GM19351 (cell line): ENCODE measurements at regions not wholly inside any gene's neighbourhood (a gene's known extent, or its start where the extent isn't known, plus 50 kb on each side); places are given as distances from the start of the nearest gene placed in this dataset.

Experiments used
- ATAC-seq: cut with Tn5 transposase; IDR thresholded peaks from one replicate; pipeline ENCODE4 v1.9.1; 2021; ENCODE audit warnings: mild to moderate bottlenecking, moderate library complexity; ENCODE audit not compliant: unreplicated experiment

DNA sequence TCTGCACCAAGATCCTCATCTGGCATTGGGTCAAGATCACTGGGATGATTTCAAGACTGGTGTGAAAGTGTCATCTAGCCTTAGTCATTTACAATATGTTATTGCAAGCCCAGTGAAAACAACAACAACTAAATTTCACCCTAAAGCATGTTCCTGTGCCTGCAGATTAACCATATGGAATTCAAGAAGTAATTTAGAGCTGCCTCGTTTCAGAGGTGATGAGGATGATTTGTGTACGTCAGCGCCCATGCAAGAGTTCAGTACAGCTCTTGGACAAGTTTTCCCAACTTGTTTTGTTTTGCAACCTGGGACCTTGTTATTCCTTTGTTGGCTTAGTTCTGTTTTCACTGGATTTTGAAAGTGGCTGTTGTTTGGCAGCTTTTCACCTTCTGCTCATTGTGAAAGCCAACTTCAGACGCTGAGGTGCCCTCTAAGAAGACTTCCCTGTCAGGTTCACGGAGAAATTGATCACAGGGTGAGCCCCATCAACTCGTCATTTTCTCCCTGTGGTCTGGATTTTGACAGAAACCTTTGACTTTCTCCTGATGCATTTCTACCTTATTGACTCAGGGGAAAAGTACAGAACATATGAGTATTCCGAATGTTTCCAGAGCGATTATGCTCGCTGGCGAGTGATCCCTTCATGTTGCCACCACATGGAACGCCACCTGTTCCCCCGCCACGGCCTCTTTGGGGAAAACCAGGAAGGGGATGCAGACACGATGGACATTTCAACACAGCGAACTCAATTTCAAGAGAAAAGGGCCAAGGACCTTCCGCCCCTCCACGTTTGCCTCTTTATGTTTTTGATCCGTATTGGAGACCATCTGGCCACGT lies 85.6 kb downstream of the FOXL1 start:
- no peak for ATAC-seq

DNA sequence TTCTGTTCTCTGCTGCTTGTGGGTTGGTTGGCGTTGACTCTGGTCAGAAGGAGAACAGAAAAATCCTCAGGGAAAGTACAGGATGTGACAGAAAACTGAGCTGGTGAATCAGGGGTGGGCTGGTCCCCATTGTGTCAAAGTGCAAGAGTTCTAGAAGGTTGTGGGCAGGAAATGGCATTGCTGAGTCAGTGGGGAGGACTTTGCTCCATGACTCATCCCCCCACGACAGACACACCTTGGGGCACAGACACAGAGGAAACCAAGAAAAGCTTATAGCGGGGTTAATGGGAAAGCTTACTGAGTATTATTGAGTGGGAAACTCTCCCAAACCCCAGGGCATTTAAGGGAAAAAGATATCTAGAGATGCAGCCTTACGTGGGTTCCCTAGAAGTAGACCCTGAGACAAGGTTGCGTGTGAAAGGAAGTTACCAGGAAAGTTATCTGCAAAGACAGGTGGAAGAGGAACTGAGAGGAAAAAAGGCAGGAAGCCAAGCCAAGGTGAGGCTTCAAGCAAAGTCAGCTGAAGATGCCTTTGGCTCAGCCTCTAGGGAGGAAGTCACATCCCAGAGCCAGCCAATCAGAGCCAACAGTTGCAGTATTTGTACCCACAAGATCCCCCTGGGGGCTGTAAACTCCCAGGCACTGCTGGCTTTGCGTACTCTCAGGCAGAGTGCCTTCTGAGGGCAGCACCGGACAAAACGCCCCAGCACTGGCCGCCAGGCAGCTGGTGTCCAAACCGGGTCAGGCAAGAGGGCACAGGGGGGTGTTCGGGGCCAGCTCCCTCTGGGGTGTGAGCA lies 86.4 kb downstream of the FOXL1 start:
- ATAC-seq: no peak

DNA sequence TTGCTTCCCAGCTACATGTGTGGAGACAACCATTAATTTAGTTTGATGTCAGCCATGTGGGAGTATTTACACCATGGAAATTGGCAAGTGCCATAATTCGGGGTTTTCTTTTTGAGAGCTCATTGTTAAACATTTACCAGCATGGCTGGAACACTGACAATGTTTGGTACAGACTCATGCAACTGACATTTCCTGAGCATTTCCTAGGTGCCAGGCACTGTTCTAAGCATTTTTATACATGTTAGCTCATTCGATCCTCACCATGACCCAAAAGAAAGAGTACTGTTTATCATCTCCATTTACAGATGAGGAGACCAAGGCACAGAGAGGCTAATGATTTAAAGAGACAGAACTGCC lies 86.9 kb downstream of the FOXL1 start:
- ATAC-seq: no peak

DNA sequence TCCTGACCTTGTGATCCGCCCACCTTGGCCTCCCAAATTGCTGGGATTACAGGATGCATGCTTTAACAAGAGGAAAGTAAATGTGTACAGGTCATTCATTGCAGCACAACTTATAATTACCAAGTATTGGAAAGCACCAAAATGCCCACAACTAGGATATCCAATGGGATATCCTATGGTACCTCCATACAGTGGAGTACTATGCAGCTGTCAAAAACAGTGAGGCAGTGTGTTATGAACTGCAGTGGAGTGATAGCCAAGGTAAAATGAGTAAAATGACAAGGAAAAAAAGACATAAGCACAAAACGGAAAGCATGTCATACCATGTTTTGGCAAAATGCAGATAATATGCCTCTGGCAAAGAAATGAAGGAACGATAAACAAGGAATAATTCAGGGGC lies 87.6 kb downstream of the FOXL1 start:
- no peak for ATAC-seq

DNA sequence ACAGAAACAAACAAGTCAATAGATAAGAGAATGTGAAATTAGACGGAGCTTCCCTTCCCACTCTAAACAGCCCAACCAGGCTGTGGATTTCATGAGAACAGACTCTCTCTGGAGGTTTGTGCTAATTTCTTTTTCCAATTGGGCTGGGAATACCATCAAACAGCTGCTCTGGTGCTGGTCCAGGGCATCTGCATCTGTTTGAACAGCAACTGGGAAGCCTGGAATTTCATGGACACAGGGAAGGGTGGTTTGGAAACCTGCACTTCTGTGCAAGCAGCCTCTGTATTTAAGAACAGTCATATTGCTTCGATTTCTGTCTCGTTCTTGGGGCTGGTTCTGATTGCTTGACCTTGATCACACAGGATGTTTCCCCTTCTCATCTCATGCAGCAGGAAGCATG lies 88.7 kb downstream of the FOXL1 start:
- no peak for ATAC-seq

DNA sequence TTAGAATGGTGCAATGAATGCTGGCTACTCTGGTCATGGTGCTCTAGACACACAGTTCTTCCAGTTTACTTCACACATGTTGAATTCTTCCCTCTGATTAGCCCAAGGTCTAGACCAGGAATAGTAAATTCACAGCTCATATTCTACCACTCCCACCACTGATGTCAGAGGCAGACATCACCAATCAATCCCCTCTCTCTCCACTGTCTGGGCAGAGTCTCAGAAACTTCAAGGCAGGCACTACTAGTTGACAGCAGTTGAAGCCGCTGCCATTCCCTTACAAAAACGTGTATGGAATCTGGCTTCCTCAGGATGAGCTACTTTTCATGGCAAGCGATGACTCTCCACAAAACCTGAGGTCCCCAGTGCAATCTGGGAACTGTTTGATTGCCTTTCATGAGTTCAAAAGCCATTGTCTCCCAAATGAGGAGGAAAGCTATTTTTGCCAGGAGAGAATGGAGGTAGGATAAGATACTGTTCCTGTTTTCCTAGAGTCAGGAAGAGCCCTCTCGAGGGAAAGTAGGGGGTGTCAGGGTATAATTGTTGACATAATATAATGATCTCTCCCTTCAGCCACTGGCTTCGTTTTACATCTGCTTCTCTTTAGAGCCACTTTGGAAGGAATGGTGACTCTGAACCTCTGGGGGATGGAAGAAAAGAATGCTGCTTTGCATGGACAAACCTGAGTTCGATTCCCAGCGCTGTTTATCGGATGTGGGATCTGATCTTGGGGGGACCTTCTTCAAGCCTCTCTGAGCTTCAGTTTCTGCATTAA lies 90.0 kb downstream of the FOXL1 start:
- no peak for ATAC-seq

DNA sequence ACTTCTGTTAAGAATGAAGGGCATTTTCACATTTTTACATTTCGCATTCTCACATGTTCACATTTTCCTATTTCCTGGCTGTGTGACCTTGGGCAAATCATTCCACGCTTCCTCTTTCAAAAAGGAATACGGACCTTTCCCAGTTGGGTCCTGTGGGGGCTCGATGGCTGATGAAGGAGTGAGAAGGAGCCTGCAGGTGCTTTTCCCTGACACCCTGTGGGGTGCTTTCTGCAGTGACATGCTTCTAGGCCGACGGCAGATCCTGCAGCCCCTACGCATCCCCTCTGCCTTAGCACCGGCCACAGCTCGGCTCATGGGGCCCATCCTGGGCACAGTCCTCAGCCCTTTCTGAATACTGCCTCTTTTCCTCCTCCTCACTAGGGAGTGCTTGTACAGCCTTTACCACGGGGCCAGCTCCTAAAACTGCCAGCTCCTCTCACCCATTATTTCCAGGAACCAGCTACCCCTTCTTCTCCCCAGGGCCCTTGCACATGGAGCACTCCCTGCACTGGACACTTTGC lies 91.0 kb downstream of the FOXL1 start:
- no peak for ATAC-seq

DNA sequence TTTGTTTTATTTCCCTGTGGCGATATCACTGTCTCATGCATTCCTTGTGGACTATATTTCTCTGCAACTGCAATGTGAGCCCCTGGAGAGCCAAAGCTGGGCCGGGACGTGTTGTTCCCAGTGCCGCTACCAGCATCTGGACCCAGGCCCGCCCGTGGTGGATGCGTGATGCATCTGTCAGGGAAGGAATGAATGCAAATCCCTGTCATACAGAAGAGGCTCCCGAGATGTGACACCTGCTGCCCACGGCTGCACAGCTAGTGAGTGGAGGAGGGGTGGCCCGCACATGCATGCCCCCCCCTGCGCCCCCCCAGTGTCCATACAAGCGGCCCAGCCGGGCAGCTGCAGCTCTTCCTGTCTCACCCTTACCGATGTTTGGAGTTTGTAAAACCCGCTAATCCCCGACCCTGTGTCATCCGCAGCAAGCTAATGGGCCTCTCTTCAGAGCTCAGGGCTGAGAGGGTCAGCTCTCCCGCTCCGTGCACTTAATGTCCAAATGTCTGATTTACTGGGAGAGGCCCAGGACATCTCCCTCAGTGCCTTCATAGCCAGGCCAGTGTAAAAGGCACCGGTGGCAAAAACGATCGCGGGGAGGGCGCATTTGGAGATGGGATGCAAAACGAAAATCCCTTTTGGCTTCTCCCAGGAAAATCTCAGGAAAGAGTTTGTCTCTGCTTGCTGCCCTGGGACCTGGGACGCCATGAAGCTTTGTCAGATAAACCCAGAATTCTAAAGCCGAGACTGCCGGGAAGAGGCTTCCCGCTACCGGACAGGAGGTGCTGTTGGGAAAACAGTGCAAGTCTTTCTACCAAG lies 91.8 kb downstream of the FOXL1 start:
- no peak for ATAC-seq

DNA sequence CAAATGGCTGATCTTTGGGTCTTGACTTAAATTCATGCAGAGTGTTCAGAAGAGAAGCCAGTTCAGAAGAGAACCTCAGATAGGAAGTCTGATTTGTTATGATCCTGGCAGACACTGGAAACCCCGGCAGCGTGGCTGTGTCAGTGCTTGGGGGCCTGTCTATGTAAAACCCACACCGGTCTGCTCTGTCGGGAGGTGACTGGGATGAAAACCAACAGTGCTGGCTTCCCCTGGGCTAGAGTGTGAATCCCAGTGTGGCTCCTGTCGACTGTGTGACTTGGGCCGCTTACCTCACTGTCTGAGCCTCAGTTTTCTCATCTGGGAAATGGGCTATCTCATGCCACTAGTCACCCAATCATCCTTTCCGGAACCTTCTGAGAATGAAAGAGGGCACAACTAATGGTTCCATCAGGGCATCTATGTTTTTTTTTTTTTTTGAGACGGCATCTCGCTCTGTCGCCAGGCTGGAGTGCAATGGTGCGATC lies 92.4 kb downstream of the FOXL1 start:
- no peak for ATAC-seq

DNA sequence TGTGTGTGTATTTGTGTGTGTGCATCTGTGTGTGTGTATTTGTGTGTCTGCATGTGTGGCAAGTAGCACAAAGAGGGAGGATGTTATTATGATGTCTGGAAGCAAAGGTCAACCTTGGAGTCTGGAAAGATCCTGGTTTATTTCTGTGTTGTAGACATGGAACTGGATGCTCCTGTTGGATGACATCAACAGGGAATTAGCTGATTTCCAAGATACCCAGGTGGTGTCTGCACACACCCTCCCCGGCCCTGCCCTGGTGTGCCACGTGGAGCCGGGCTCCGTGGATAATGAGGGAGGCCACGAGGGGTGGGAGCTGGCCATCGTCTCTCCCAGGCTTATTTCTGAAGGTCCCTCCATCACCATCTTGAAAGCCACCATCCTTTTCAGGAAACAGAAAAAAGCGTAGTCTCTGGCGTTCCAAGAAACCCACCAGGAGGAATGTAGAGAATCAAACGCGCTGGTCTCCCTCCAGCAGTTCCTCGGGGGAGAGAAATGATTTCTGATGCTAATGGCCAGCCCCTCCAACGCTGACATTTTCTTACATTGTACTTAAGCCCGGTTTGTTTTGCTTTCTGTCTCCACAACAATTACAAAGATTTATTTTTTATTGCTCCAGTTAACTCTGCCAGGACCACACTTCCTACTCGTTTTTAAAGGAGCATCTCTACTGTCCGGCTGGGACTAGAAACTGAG lies 93.3 kb downstream of the FOXL1 start:
- no peak for ATAC-seq

DNA sequence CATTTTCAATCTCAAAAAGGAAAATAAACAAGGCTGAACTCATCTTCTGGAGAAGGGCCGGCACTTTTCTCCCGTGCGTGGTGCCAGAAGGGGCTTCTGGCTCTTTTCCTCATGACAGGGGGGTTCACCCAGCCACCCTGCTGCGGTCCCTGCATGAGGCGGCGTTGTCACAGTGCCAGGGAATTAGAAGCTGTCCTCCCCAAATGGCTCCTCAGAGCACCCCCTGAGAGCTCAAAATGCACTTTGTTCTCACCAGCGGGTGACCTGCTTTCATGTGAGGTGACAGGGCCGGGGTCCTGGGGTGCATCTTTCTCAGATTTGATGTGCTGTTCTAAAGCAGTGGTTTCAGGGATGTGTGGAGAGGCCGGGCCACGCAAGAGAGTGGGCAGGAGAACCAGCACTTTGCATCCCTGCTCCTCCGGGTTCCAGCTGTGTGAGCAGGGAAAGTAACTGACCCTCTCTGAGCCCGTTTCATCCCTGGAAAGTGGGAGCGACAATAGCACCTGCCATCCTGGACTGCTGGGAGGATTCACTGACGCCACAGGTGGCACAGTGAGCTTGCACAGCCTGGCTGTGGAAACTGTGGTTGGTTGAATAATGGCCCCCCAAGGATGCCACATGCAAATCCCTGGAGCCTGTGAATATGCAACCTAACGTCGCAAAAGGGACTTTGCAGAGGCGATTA lies 94.0 kb downstream of the FOXL1 start:
- ATAC-seq: no peak

DNA sequence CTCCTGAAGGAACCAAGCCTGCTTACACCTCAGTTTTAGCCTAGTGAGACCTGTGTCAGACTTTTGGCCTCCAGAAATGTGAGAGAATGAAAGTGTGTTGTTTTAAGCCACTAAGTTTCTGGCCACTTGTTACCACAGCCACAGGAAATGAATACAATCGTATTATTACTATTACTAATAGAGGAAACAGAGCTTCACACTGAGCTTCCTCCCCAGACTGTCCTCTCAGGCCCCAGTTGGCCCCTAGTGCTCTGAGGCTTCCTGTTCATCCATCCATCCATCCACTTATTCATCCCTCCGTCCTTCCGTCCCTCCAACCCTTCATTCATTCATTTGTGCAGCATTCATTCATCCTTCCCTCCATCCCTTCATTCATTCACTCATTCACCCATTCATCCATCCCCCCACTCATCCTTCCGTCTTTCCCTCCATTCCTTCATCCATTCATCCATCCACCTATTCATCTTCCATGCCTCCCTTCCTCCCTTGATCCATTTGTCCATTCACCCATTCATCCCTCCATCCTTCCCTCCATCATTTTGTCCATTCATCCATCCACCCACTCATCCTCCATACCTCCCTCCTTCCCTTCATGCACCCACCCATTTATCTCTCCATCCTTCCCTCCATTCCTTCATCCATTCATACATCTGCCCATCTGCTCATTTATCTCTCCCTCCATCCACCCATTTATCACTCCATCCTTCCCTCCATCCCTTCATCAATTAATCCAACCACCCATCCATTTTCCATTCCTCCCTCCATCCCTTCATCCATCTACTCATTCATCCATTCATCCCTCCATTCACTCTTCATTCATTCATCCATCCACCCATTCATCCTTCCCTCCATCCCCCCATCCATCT lies 95.0 kb downstream of the FOXL1 start:
- no peak for ATAC-seq

DNA sequence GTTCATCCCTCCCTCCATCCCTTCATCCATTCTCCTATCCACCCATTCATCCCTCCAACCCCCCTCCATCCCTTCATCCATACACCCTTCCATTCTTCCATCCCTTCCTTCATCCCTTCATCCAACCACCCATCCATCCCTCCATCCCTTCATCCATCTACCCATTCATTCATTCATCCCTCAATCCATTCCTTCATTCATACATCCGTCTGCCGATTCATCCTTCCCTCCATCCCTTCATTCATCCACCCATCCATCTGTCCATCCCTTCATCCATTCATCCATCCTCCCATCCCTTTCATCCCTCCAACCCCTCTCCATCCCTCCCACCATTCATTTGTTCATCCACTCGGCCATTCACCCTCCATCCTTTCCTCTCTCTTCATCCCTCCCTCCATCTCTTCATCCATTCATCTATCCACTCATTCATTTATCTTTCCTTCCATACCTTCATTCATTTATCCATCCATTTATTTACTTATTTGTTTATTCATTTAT lies 95.7 kb downstream of the FOXL1 start:
- no peak for ATAC-seq

DNA sequence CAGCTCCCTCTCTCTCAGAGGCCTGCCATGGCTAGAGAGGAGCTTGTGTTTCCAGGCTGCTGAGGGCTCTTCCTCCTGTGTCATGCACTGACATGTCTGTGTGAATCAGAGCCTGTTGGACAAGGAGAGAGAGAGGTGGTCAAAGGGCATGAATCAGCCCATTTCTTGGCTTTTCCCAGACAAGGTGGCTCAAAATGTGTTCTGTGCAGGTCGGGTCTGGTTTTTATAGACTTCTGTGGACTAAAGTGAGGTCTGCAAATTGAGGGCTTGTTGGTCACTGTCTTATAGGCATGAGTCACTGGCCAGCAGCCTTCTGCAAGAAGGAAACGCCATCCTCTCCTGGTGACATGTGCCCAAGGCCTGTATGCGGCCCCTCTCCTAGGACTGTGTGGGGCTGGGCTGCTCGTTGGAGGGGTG lies 97.9 kb downstream of the FOXL1 start:
- ATAC-seq: no peak

DNA sequence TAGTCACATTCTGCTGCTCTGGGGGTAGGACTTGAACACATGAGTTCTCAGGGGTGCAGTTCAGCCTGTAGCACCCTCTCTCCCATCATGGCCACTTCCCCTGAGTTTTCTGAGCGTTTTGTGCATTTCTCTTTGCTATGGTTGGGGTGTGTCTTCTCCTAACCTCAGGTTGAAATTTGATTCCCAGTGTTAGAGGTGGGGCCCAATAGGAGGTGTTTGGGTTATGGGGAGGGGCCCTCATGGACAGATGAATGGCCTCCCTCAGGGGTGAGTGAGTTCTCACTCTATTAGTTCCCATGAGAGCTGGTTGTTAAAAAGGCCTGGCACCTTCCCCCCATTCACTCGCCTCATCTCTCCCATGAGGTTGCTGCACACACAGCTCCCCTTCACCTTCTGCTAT lies 101.1 kb downstream of the FOXL1 start:
- ATAC-seq: no peak

DNA sequence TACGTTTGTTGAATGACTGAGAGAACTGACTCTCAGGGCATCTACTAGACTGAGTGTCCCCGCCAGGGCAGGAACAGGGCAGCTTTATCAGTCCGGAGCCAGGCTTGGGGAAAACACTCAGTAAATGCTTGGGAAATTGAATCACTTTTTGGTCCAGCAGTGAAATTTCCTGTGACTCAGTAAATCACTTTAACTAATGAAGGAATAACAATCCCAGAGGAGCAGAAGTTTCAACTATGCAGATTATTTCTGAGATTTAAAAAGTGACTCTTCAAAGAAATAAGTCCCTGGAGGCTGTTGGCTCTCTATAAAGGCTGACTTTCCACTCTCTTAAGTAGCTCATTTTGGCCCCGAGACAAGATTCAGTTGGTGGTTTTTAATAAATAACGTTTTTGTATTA lies 101.8 kb downstream of the FOXL1 start:
- ATAC-seq: no peak

DNA sequence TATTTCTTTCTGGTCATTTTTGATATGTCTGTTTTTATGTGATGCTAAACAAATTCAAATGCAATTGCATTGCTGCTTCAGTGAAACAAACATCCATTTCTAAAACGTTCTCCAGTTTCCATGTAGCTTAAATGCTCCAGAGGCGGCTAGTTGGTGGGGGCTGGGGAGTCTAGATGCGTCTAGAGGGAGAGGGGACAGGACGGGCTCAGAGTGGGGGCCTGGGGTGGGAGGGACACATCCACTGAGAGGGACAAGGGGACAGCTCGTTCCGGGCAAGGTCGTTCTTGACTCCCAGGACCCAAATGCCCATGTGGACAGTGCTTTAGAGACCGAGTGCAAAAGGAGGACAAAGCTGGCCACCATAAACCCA lies 102.3 kb downstream of the FOXL1 start:
- no peak for ATAC-seq
